ENCODE measurements at regions not wholly inside any gene's neighbourhood (a gene's known extent, or its start where the extent isn't known, plus 50 kb on each side); places are given as distances from the start of the nearest gene placed in this dataset.

DNA sequence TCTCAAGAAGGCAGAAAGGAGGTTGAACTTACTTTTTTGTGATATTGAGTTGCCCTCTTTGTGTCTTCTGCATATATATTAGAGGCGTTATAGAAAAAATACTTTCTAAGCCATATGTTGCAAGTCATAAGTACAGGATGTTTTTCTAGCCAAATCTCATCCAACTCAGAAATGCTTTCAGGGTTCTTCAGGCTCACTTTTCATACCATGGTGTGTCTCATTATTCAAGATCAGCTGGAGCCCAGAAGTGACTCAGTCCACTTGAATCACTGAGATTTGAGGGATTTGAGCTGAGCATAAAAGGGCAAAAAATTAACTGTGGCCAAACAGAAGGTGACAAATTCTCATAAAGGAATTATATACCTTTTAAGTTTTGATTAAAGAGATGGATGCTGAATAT is 157.3 kb downstream of the WNT5A start:
- intact Hi-C loops (cut with micrococcal nuclease; ENCODE audit: unreplicated experiment) (no loop called here), in situ Hi-C loops (cut with MboI) (no loop called here)
- POLR2A ChIA-PET, result no interaction called here
- CTCF ChIA-PET, result no interaction called here
- no peaks in the 10 kb centered on the region for H3K79me2 ChIP-seq (ENCODE audit: control insufficient read depth, insufficient read depth, low read length)
- H3K27ac ChIP-seq (ENCODE audit: control insufficient read depth, insufficient read depth), result no peak overlapping the region
- TF ChIP-seq ATF7 (IDR thresholded peaks at IDR 0.05; ENCODE audit: low read depth) (no peak), ZBTB4 (CRISPR knock-in tag; IDR thresholded peaks at IDR 0.05) (no peak), SP1 (IDR thresholded peaks at IDR 0.05; ENCODE audit: low read depth, low read length) (no peak), NFYA (IDR thresholded peaks at IDR 0.05; ENCODE audit: borderline replicate concordance, low read depth, low read length) (no peak), ZNF217 (IDR thresholded peaks at IDR 0.05) (no peak), NRF1 (conservative IDR thresholded peaks at IDR 0.05; ENCODE audit: low read depth, low read length) (no peak)
- TF ChIP-seq, protein P1, sequence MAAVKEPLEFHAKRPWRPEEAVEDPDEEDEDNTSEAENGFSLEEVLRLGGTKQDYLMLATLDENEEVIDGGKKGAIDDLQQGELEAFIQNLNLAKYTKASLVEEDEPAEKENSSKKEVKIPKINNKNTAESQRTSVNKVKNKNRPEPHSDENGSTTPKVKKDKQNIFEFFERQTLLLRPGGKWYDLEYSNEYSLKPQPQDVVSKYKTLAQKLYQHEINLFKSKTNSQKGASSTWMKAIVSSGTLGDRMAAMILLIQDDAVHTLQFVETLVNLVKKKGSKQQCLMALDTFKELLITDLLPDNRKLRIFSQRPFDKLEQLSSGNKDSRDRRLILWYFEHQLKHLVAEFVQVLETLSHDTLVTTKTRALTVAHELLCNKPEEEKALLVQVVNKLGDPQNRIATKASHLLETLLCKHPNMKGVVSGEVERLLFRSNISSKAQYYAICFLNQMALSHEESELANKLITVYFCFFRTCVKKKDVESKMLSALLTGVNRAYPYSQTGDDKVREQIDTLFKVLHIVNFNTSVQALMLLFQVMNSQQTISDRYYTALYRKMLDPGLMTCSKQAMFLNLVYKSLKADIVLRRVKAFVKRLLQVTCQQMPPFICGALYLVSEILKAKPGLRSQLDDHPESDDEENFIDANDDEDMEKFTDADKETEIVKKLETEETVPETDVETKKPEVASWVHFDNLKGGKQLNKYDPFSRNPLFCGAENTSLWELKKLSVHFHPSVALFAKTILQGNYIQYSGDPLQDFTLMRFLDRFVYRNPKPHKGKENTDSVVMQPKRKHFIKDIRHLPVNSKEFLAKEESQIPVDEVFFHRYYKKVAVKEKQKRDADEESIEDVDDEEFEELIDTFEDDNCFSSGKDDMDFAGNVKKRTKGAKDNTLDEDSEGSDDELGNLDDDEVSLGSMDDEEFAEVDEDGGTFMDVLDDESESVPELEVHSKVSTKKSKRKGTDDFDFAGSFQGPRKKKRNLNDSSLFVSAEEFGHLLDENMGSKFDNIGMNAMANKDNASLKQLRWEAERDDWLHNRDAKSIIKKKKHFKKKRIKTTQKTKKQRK (IDR thresholded peaks at IDR 0.05; ENCODE audit: low read depth, low read length), result no peak
- peaks cover 0 to 1% of the 10 kb centered on the region in 2 experiments; a peak in 2 of 4 replicates for H3K27me3 ChIP-seq (replicated peaks in 1 of 2; ENCODE audit: control insufficient read depth in 2 of 2, insufficient read depth in 2 of 2, low read length in 1 of 2)
- RAD21 ChIA-PET (ENCODE audit: unreplicated experiment), result no interaction called here
- no peak overlapping the region for H3K4me3 ChIP-seq
- no peak for ATAC-seq
- WGBS (ENCODE audit: insufficient coverage, insufficient replicate concordance, low lambda C conversion rate, missing lambda C conversion rate), result 0% methylated on average over 1 of the region's 1 CpG
- no peaks in the 10 kb centered on the region for H3K9me3 ChIP-seq (replicated peaks; ENCODE audit: control insufficient read depth, insufficient read depth, low read length)
- H3K36me3 ChIP-seq (ENCODE audit: control insufficient read depth in 2 of 2, insufficient read depth in 2 of 2, low read length in 1 of 2), result no peaks in the 10 kb centered on the region
- no TSS peak for BruUV-seq (replicated peaks)
- H2AFZ ChIP-seq (ENCODE audit: control insufficient read depth, low read depth, low read length), result no peak overlapping the region
- FAIRE-seq, result no peak
- no peaks in the 10 kb centered on the region for H3K4me1 ChIP-seq (ENCODE audit: control insufficient read depth, insufficient read depth, low read length)
- H4K20me1 ChIP-seq (ENCODE audit: control insufficient read depth, insufficient read depth), result no peaks in the 10 kb centered on the region
- H3K9ac ChIP-seq (ENCODE audit: control insufficient read depth, insufficient read depth, low read length), result no peak overlapping the region
- SMC1A ChIA-PET (ENCODE audit: uncharacterized antibody, unreplicated experiment), result no interaction called here
- DNase-seq (ENCODE audit: low read depth, low spot score), result no peak
- no peak overlapping the region for H3K4me2 ChIP-seq (ENCODE audit: control insufficient read depth, insufficient read depth)

Data from GM12878 (cell line).